Hepatocyte (in vitro differentiated cells): ENCODE measurements at regions not wholly inside any gene's neighbourhood (a gene's known extent, or its start where the extent isn't known, plus 50 kb on each side); places are given as distances from the start of the nearest gene placed in this dataset.

Source experiments
- DNase-seq: peaks from one replicate; pipeline ENCODE4 v3.0.0-alpha.2; 2016; ENCODE audit warnings: low spot score
- H2AFZ ChIP-seq: fragments of 200-600 bp; sonication (generic); 2 replicates; pipeline ENCODE4 v1.6.0; 2016; ENCODE audit warnings: antibody characterized with exemption, mild to moderate bottlenecking
- H3K27ac ChIP-seq: fragments of 200-600 bp; sonication (generic); 2 replicates; pipeline ENCODE4 v1.5.1; 2016; ENCODE audit warnings: mild to moderate bottlenecking
- H3K27me3 ChIP-seq: fragments of 200-600 bp; sonication (generic); 2 replicates; pipeline ENCODE4 v1.6.1; 2016
- H3K36me3 ChIP-seq: fragments of 200-600 bp; sonication (generic); replicated peaks from 2 replicates; pipeline ENCODE4 v1.5.1; 2016; ENCODE audit warnings: low read depth; ENCODE audit not compliant: insufficient read depth
- H3K4me1 ChIP-seq: fragments of 200-600 bp; sonication (generic); 2 replicates; pipeline ENCODE4 v1.5.1; 2016; ENCODE audit warnings: mild to moderate bottlenecking, moderate library complexity; ENCODE audit not compliant: insufficient read depth
- H3K4me2 ChIP-seq: fragments of 200-600 bp; sonication (generic); 2 replicates; pipeline ENCODE4 v1.6.0; 2016
- H3K4me3 ChIP-seq: fragments of 200-600 bp; sonication (generic); 2 replicates; pipeline ENCODE4 v1.5.1; 2016; ENCODE audit warnings: mild to moderate bottlenecking
- H3K79me2 ChIP-seq: fragments of 200-600 bp; sonication (generic); 2 replicates; pipeline ENCODE4 v1.6.0; 2017; ENCODE audit warnings: mild to moderate bottlenecking
- H3K9me2 ChIP-seq: fragments of 200-600 bp; sonication (generic); replicated peaks from 2 replicates; pipeline ENCODE4 v1.6.0; 2017; ENCODE audit warnings: mild to moderate bottlenecking; ENCODE audit not compliant: insufficient read depth
- H3K9me3 ChIP-seq: fragments of 200-600 bp; sonication (generic); 2 replicates; pipeline ENCODE4 v1.5.1; 2016; ENCODE audit warnings: low read depth, mild to moderate bottlenecking
- H4K20me1 ChIP-seq: fragments of 200-600 bp; sonication (generic); 2 replicates; pipeline ENCODE4 v1.6.0; 2016; ENCODE audit warnings: mild to moderate bottlenecking; ENCODE audit not compliant: insufficient read depth, poor library complexity, severe bottlenecking
- EZH2 ChIP-seq: fragments of 200-600 bp; sonication (generic); IDR thresholded peaks from 2 replicates; pipeline ENCODE4 v1.6.1; 2016; ENCODE audit warnings: antibody characterized with exemption, mild to moderate bottlenecking, borderline replicate concordance
- EZH2phosphoT487 ChIP-seq: fragments of 200-600 bp; sonication (generic); IDR thresholded peaks from one replicate; pipeline ENCODE4 v1.6.1; 2018; ENCODE audit warnings: antibody characterized with exemption, mild to moderate bottlenecking, low read depth, moderate library complexity; ENCODE audit not compliant: unreplicated experiment, severe bottlenecking
- WGBS: methylation state at CpG from one replicate; pipeline ENCODE4 v1.1.6; 2016; ENCODE audit warnings: low lambda C conversion rate; ENCODE audit errors: missing lambda C conversion rate; 5-methylcytosine and 5-hydroxymethylcytosine counted together
- TF ChIP-seq, protein P1 (sequence below): fragments of 200-600 bp; sonication (generic); IDR thresholded peaks from 2 replicates; pipeline ENCODE4 v1.5.1; 2016; ENCODE audit warnings: antibody characterized with exemption, mild to moderate bottlenecking; ENCODE audit not compliant: poor library complexity

DNA sequence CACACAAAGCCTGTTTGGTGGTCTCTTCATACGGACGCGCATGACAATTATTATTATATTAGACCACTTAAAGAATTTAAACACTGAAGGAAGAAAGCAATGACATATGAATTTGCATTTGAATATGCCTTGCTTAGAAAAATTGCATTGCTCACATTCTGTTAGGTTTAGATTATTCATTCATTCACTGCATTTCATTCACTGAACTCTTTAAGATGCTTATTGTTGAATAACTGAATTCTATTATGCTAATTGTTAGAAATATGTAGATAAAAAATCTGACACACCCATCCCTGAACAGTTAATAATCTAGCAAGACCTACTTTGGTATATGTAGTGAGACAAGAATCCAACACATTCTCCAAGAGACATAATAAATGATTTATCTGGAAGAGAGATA lies 94.4 kb upstream of the PEX5L start:
- TF ChIP-seq EZH2: no peak
- TF ChIP-seq, protein P1, sequence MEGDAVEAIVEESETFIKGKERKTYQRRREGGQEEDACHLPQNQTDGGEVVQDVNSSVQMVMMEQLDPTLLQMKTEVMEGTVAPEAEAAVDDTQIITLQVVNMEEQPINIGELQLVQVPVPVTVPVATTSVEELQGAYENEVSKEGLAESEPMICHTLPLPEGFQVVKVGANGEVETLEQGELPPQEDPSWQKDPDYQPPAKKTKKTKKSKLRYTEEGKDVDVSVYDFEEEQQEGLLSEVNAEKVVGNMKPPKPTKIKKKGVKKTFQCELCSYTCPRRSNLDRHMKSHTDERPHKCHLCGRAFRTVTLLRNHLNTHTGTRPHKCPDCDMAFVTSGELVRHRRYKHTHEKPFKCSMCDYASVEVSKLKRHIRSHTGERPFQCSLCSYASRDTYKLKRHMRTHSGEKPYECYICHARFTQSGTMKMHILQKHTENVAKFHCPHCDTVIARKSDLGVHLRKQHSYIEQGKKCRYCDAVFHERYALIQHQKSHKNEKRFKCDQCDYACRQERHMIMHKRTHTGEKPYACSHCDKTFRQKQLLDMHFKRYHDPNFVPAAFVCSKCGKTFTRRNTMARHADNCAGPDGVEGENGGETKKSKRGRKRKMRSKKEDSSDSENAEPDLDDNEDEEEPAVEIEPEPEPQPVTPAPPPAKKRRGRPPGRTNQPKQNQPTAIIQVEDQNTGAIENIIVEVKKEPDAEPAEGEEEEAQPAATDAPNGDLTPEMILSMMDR: no peak
- TF ChIP-seq EZH2phosphoT487: no peak
- H3K9me3 ChIP-seq: no peaks in the 10 kb centered on the region
- no peaks in the 10 kb centered on the region for H3K79me2 ChIP-seq
- H3K27me3 ChIP-seq: no peaks in the 10 kb centered on the region
- DNase-seq: no peak
- no peaks in the 10 kb centered on the region for H3K36me3 ChIP-seq
- H4K20me1 ChIP-seq: no peaks in the 10 kb centered on the region
- WGBS: 95% methylated on average over 3 of the region's 3 CpGs
- H2AFZ ChIP-seq: no peak overlapping the region
- H3K4me3 ChIP-seq: no peak overlapping the region
- no peaks in the 10 kb centered on the region for H3K9me2 ChIP-seq
- H3K4me1 ChIP-seq: no peaks in the 10 kb centered on the region
- H3K4me2 ChIP-seq: no peak overlapping the region
- peak overlapping the region; percentile 29 for H3K27ac ChIP-seq

- TF ChIP-seq EZH2: no peak
- TF ChIP-seq EZH2phosphoT487: no peak
- TF ChIP-seq, protein P1: no peak
- no peaks in the 10 kb centered on the region for H3K36me3 ChIP-seq
- peak overlapping the region; percentile 36 for H3K27ac ChIP-seq
- no peaks in the 10 kb centered on the region for H4K20me1 ChIP-seq
- 52% methylated on average over 2 of the region's 2 CpGs for WGBS
- no peaks in the 10 kb centered on the region for H3K4me1 ChIP-seq
- no peak overlapping the region for H3K4me2 ChIP-seq
- H3K27me3 ChIP-seq: no peaks in the 10 kb centered on the region
- no peaks in the 10 kb centered on the region for H3K9me2 ChIP-seq
- no peak for DNase-seq
- no peak overlapping the region for H2AFZ ChIP-seq
- H3K79me2 ChIP-seq: no peaks in the 10 kb centered on the region
- no peak overlapping the region for H3K4me3 ChIP-seq
- H3K9me3 ChIP-seq: no peaks in the 10 kb centered on the region
Measured at GRCh38 chr3:180135101-180135500, 98.4 kb upstream of the PEX5L start.

GRCh38 chr3:180138871-180139270 lies 102.1 kb upstream of the PEX5L start:
- H3K79me2 ChIP-seq: no peaks in the 10 kb centered on the region
- 73% methylated on average over 3 of the region's 3 CpGs for WGBS
- H3K4me2 ChIP-seq: no peak overlapping the region
- no peak overlapping the region for H3K4me3 ChIP-seq
- no peak overlapping the region for H3K27ac ChIP-seq
- H3K27me3 ChIP-seq: no peaks in the 10 kb centered on the region
- no peaks in the 10 kb centered on the region for H3K9me3 ChIP-seq
- no peak for TF ChIP-seq EZH2phosphoT487
- TF ChIP-seq, protein P1: no peak
- no peak for TF ChIP-seq EZH2
- no peak for DNase-seq
- no peaks in the 10 kb centered on the region for H3K36me3 ChIP-seq
- H3K4me1 ChIP-seq: no peaks in the 10 kb centered on the region
- H3K9me2 ChIP-seq: no peaks in the 10 kb centered on the region
- H4K20me1 ChIP-seq: no peaks in the 10 kb centered on the region
- no peak overlapping the region for H2AFZ ChIP-seq

GRCh38 chr3:180142041-180142440 lies 105.3 kb upstream of the PEX5L start:
- Histone ChIP-seq H2AFZ (no peak overlapping the region), H3K4me3 (no peak overlapping the region), H3K4me2 (no peak overlapping the region), H4K20me1 (no peaks in the 10 kb centered on the region), H3K27ac (no peak overlapping the region), H3K27me3 (no peaks in the 10 kb centered on the region), H3K9me3 (no peaks in the 10 kb centered on the region), H3K36me3 (no peaks in the 10 kb centered on the region), H3K79me2 (no peaks in the 10 kb centered on the region), H3K9me2 (no peaks in the 10 kb centered on the region), H3K4me1 (no peaks in the 10 kb centered on the region)
- DNase-seq: no peak
- 87% methylated on average over 2 of the region's 2 CpGs for WGBS
- no peak for TF ChIP-seq EZH2phosphoT487
- TF ChIP-seq, protein P1: no peak
- no peak for TF ChIP-seq EZH2
